Retina (tissue), 1 donor: ENCODE measurements at regions not wholly inside any gene's neighbourhood (a gene's known extent, or its start where the extent isn't known, plus 50 kb on each side); places are given as distances from the start of the nearest gene placed in this dataset.
"Not testable (repeated sequence)": the region's sequence is repeated elsewhere in the genome, so short reads cannot be mapped to it uniquely, and the experiment has no call there.

Experiments used
- DNase-seq: peaks from one replicate; pipeline ENCODE4 v3.0.0-alpha.2; 2016

- no peak for DNase-seq
Observed at GRCh38 chrX:121871122-121871521, 823.7 kb downstream of the GLUD2 start.

GRCh38 chrX:121876305-121876704 lies 828.9 kb downstream of the GLUD2 start:
- no peak for DNase-seq

- DNase-seq: not testable (repeated sequence)
Observed at GRCh38 chrX:121877337-121877736, 829.9 kb downstream of the GLUD2 start.

GRCh38 chrX:121886557-121886956 lies 839.1 kb downstream of the GLUD2 start:
- DNase-seq: no peak

DNA sequence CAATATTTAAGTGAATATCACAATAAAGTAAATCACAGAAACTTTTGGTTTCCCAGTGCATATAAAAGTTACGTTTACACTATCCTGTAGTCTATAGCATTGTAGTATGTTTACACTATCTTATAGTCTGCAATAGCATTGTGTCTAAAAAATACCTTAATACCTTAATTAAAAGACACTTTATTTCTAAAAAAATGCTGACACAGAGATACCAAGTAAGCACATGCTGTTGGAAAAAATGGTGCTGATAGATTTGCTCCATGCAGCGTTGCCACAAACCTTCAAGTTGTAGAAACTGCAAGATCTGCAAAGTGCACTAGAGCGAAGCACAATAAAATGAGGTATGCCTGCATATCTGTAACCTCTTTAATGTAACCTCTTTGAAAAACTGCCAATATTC lies 847.3 kb downstream of the GLUD2 start:
- DNase-seq: no peak

GRCh38 chrX:121902463-121902862 lies 855.1 kb downstream of the GLUD2 start:
- DNase-seq: no peak

DNA sequence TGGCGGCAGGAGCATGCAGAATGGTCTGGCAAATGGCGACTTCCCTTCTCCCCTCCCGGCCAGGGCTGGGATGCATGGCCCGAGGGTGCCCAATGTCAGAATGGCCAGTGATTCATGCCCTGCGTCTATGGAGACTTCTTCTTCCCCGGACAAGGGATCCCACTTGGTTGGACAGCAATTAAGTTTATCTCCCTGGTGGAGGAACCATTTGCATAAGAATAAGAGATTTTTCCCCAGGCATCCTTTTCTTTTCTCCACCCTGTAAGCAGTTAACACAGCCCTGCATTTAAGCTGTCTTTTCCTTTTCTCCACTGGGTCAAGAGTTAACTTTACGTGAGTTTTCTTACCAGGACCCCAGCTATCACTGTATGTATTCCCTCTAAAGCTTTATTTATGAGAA lies 856.6 kb downstream of the GLUD2 start:
- no peak for DNase-seq

GRCh38 chrX:121921258-121921657 lies 873.8 kb downstream of the GLUD2 start:
- DNase-seq: no peak

DNA sequence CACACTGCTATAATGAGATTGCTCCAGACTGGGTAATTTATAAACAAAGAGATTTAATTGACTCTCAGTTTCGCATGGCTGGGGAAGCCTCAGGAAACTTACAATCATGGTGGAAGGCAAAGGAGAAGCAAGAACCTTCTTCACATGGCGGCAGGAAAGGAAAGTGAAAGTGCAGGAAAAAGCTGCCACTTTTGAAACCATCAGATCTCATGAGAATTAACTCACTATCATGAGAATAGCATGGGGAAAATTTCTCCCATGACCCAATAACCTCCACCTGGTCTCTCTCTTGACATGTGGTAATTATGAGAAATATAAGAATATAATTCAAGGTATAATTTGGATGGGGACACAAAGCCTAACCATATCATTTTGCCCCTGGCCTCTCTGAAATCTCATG lies 884.2 kb downstream of the GLUD2 start:
- no peak for DNase-seq

- DNase-seq: no peak
Observed at GRCh38 chrX:121932688-121933087, 885.3 kb downstream of the GLUD2 start.

DNA sequence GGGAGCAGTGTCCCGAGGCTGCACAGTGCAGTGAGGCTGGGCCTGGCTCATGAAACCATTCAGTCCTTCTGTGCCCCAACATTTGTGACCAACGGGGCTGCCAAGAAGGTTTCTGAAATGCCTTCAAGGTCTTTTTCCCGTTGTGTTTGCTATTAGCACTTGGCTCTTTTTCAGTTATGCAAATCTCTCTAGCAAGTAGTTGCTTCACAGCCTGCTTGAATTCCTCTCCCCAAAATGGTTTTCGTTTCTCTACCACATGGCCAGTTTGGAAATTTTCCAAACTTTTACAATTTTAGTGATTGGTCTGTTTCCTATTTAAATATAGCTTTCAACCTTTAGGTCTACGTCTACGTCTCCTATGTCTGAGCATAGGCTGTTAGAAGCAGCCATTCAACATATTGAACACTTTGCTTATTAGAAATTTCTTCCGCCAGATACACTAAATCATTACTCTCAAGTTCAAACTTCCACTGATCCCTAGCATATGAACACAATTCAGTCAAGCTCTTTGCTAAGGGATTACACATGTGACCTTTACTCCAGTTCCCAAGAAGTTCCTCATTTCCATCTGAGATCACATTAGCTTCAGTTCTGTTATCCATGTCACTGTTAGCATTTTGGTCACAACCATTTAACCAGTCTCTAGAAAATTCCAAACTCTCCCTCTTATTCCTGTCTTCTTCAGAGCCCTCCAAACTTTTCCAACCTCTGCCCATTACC lies 901.8 kb downstream of the GLUD2 start:
- no peak for DNase-seq

DNA sequence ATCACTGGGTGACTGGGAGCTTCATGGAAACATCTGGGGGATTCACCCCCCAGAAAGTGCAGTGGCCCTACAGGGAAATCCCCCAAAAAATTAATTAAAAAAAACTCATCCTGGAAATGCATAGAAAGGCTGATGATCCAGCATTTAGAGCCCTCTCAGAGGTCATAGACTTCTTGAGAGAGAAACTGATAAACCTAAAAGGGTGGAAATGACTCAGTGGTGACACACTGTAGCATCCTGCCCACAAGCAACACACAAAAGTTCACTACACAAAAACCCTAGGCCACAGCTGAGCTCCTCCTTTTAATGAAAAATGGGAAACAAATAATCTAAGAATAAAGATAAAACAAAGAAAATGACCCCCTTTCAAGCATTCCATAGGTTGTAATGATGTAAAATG lies 911.5 kb downstream of the GLUD2 start:
- DNase-seq: no peak

GRCh38 chrX:121975671-121976070 lies 928.3 kb downstream of the GLUD2 start:
- no peak for DNase-seq

DNA sequence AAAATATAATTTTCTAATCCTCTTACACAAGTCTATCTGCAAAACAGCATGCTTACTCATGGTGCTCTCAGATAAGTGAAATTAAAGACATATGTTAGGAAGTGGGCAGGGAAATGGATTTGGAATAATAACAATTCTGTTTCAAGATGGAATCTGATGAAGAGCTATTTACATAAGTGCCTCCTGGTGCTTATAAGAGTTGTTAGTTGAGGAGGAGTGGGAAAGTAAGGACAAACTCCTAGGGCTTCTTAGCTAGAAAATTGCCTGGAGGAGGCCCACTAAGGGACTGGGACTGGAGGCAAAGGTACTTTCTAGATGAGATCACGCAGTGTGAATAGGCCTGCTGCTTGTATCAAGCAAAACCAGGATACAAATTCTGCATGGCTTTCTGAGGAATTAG lies 939.8 kb downstream of the GLUD2 start:
- no peak for DNase-seq

DNA sequence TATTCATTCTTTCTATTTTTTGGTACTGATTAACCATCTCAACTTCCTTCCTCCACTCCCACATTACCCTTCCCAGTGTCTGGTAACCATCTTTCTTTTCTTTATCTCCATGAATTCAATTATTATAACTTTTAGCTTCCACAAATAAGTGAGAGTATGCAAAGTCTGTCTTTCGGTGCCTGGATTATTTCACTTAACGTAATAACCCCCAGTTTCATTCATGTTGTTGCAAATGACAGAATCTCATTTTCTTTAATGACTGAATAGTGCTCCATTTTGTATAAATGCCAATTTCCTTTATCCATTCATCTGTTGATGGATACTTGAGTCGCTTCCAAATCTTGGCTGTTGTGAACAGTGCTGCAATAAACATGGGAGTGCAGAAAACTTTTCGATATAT lies 940.4 kb downstream of the GLUD2 start:
- DNase-seq: no peak

DNA sequence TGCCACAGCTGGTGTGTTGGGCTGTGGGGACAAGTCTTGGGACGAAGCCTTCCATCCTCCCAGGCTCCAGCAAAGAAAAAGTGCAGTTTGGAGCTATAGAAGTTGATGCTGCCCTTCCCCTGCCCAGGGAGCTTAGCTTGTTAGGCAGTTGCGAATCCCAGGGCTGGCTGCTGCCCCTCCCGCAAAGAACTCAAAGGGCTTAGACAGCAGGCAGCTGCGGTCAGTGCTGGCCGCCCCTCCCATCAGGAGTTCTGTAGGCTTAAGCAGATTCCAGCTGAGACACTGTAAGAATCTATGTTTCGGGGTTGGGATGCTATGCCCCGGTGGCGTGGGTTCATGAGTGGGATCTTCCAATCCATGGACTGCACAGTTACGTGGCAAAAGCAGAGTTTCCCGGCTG lies 956.7 kb downstream of the GLUD2 start:
- DNase-seq: no peak

- no peak for DNase-seq
Observed at GRCh38 chrX:122026665-122027064, 979.3 kb downstream of the GLUD2 start.

DNA sequence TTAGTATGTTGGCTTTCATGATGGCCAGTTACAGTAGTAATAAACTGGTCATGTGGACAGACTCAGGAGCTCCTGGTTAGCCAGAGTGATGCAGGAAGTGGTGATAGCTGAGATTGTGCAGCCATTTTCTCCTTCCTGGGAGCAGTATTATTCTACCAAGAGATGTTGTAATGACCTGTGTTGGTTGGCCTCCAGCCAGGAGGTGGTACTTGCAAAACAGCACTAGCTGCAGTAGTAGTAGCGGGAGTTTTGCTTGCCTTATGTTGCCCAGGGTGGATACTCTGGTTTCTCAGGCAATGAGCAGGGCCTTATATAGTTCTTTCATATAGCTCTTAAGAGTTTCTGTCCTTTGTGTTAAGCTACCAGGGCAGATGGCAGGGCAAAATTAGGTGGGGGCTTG lies 998.8 kb downstream of the GLUD2 start:
- no peak for DNase-seq

GRCh38 chrX:122046815-122047214 lies 999.4 kb downstream of the GLUD2 start:
- DNase-seq: no peak

GRCh38 chrX:122047261-122047660 lies 999.9 kb downstream of the GLUD2 start:
- DNase-seq: no peak

DNA sequence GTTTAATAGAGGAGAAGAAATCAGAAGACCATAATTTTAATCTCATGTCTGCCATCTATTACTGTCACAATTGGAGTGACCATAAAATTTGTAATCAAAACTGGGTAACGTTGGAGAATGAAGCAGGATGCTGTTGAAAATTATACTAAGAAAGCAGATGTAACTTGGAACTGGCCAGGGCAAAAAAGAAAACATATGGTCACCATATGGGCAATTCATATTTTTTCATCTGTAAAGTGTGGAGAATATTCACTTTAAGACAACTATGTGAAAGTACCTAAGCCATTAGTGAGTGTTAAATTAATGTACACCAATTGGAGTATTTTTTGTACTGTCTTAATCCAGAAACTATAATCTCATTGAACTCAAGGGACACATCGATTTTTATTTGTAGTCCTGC lies 1008.0 kb downstream of the GLUD2 start:
- DNase-seq: no peak

GRCh38 chrX:122055979-122056715 lies 1008.7 kb downstream of the GLUD2 start:
- no peak for DNase-seq

DNA sequence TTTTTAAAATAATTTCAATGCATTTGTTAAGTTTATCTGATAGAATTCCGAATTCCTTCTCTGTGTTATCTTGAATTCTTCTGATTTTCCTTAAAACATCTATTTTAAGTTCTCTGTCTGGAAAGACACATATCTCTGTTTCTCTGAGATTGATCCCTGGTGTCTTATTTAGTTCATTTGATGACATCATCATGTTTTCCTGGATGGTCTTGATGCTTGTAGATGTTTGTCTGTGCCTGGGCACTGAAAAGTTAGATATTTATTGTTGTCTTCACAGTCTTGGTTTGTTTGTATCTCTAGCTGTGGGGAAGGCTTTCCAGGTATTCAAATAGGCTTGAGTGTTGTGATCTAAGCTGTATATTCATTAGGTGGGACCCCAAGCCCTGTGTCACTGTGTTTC lies 1028.8 kb downstream of the GLUD2 start:
- no peak for DNase-seq

GRCh38 chrX:122078079-122078478 lies 1030.7 kb downstream of the GLUD2 start:
- no peak for DNase-seq

GRCh38 chrX:122087341-122087740 lies 1039.9 kb downstream of the GLUD2 start:
- no peak for DNase-seq
